B cell (primary cell): ENCODE measurements at regions not wholly inside any gene's neighbourhood (a gene's known extent, or its start where the extent isn't known, plus 50 kb on each side); places are given as distances from the start of the nearest gene placed in this dataset.

Experiments
- ATAC-seq: fragments of 200-7000 bp; cut with Tn5 transposase; one replicate; pipeline ENCODE4 v1.10.0; 2021; ENCODE audit warnings: low read depth, mild to moderate bottlenecking, moderate number of reproducible peaks, moderate library complexity
- CTCF ChIA-PET: fragments of 350-600 bp; sonication (Branson Sonifier 250); formaldehyde crosslinking; loops from one replicate; lab custom pipeline; 2021; ENCODE audit warnings: antibody characterized with exemption, inconsistent platforms; lab: Charles Lee
- POLR2A ChIA-PET: fragments of 350-600 bp; sonication (Branson Sonifier 250); formaldehyde crosslinking; loops from one replicate; lab custom pipeline; 2021; ENCODE audit warnings: antibody characterized with exemption; lab: Charles Lee
- DNase-seq: peaks from one replicate; pipeline ENCODE4 v3.0.0; 2013
- H2AFZ ChIP-seq: 2 replicates; pipeline ENCODE4 v1.6.1; 2012; ENCODE audit warnings: mild to moderate bottlenecking, low read depth, low read length; ENCODE audit not compliant: insufficient read depth, poor library complexity, severe bottlenecking
- H3K27ac ChIP-seq, 2 donors: 1 replicate in 1 of 2; 2 replicates in 1 of 2; pipeline ENCODE4 v1.5.1; 2012 to 2013; ENCODE audit warnings: low read length in 2 of 2, mild to moderate bottlenecking in 2 of 2, moderate library complexity in 1 of 2
- H3K27me3 ChIP-seq, 4 experiments: fragments of 200-600 bp in 1 of 4; sonication (generic) in 1 of 4; replicated peaks in 1 of 4; 1 replicate in 2 of 4; 2 replicates in 2 of 4; pipeline versions ENCODE4 v1.6.1 to v1.7.0; 2013 to 2016; ENCODE audit warnings: low read length in 3 of 4, mild to moderate bottlenecking in 2 of 4, mixed read lengths in 1 of 4, moderate library complexity in 1 of 4; ENCODE audit not compliant: insufficient read depth in 4 of 4, control insufficient read depth in 3 of 4; ENCODE audit errors: control extremely low read depth in 1 of 4
- H3K36me3 ChIP-seq, 2 experiments: replicated peaks in 1 of 2; 1 replicate in 1 of 2; 2 replicates in 1 of 2; pipeline versions ENCODE4 v1.6.1 to v1.7.1; 2013; ENCODE audit warnings: low read length in 1 of 2; ENCODE audit not compliant: insufficient read depth in 2 of 2, control insufficient read depth in 1 of 2; ENCODE audit errors: control extremely low read depth in 1 of 2, extremely low read depth in 1 of 2
- H3K4me1 ChIP-seq, 2 donors: fragments of 200-600 bp in 1 of 2; sonication (generic) in 1 of 2; 1 replicate in 1 of 2; 2 replicates in 1 of 2; pipeline versions ENCODE4 v1.5.1 to v1.6.1; 2013 to 2017; ENCODE audit warnings: low read length in 2 of 2; ENCODE audit not compliant: control insufficient read depth in 2 of 2, insufficient read depth in 2 of 2
- H3K4me2 ChIP-seq: replicated peaks from 2 replicates; pipeline ENCODE3; 2012; ENCODE audit warnings: mild to moderate bottlenecking, low read depth, low read length; ENCODE audit not compliant: poor library complexity, severe bottlenecking
- H3K4me3 ChIP-seq, 5 experiments: fragments of 200-600 bp in 1 of 5; sonication (generic) in 1 of 5; 1 replicate in 3 of 5; 2 replicates in 2 of 5; pipeline versions ENCODE4 v1.5.1 to v1.7.0; 2011 to 2016; ENCODE audit warnings: low read length in 4 of 5, mild to moderate bottlenecking in 4 of 5, low read depth in 2 of 5, control low read depth in 1 of 5, moderate library complexity in 1 of 5; ENCODE audit not compliant: insufficient read depth in 1 of 5; ENCODE audit errors: control extremely low read depth in 1 of 5, extremely low read depth in 1 of 5
- H3K79me2 ChIP-seq: fragments of 200-600 bp; sonication (generic); one replicate; pipeline ENCODE4 v1.6.0; 2016; ENCODE audit warnings: low read length; ENCODE audit not compliant: control insufficient read depth, insufficient read depth
- H3K9ac ChIP-seq: fragments of 200-600 bp; sonication (generic); 2 replicates; pipeline ENCODE4 v1.6.1; 2017; ENCODE audit warnings: mild to moderate bottlenecking, low read length, moderate library complexity
- H3K9me3 ChIP-seq, 3 donors: one replicate each; pipeline versions ENCODE4 v1.6.1 to v1.7.1; 2013; ENCODE audit warnings: low read length in 2 of 3; ENCODE audit not compliant: control insufficient read depth in 2 of 3, insufficient read depth in 1 of 3; ENCODE audit errors: control extremely low read depth in 1 of 3
- H4K20me1 ChIP-seq: 2 replicates; pipeline ENCODE4 v1.6.0; 2012; ENCODE audit warnings: mild to moderate bottlenecking, low read length; ENCODE audit not compliant: insufficient read depth, control insufficient read depth, poor library complexity, severe bottlenecking
- H3K27ac Mint-ChIP-seq: one replicate; pipeline ENCODE4 v1.8.0; 2021; ENCODE audit warnings: mixed read lengths
- H3K27me3 Mint-ChIP-seq: one replicate; pipeline ENCODE4 v1.8.0; 2021; ENCODE audit warnings: mixed read lengths
- H3K4me1 Mint-ChIP-seq: one replicate; pipeline ENCODE4 v1.8.0; 2021; ENCODE audit warnings: mixed read lengths
- H3K4me3 Mint-ChIP-seq: one replicate; pipeline ENCODE4 v1.8.0; 2021; ENCODE audit warnings: mixed read lengths
- H3K9me3 Mint-ChIP-seq: one replicate; pipeline ENCODE4 v1.8.0; 2022; ENCODE audit warnings: mixed read lengths; ENCODE audit not compliant: insufficient read depth
- EZH2 ChIP-seq: IDR thresholded peaks from 2 replicates; pipeline ENCODE4 v1.6.1; 2012; ENCODE audit warnings: borderline replicate concordance, low read depth, mild to moderate bottlenecking, moderate library complexity, low read length; ENCODE audit not compliant: insufficient read depth, poor library complexity, severe bottlenecking
- WGBS: methylation state at CpG from one replicate; pipeline ENCODE4 v1.1.5; 2013; ENCODE audit warnings: missing lambda C conversion rate; ENCODE audit not compliant: insufficient coverage; 5-methylcytosine and 5-hydroxymethylcytosine counted together
- intact Hi-C: fragments of 100-400 bp; cut with micrococcal nuclease; formaldehyde crosslinking; loops from one replicate; pipeline ENCODE4 v1.10.0; 2022
- TF ChIP-seq, protein P1 (sequence below): fragments of 200-600 bp; IDR thresholded peaks from one replicate; pipeline ENCODE4 v1.8.0; 2022; ENCODE audit warnings: antibody characterized with exemption, mild to moderate bottlenecking

DNA sequence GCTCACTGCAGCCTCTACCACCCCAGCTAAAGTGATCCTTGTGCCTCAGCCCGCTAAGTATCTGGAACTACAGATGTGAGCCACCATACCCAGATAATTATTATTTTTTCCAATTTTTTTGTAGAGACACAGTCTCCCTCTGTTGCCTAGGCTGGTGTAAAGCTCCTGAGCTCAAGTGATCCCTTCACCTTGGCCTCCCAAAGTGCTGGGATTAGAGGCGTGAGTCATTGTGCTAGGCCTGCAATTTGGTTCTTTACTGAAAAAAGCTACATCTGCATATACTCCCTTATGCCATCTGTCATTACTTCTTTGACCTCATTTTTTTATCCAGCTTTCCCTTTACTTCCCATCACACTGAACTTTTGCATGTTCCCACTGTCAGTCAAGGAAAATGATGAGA is 2012.4 kb upstream of the IGFBP7 start:
- Histone ChIP-seq H3K4me1 (no peaks in the 10 kb centered on the region), H3K9ac (no peak overlapping the region), H3K4me3 (no peak overlapping the region), H2AFZ (no peak overlapping the region), H3K36me3 (no peaks in the 10 kb centered on the region), H3K4me2 (no peak overlapping the region), H3K27ac (no peak overlapping the region), H3K27me3 (no peaks in the 10 kb centered on the region), H4K20me1 (no peaks in the 10 kb centered on the region), H3K9me3 (no peaks in the 10 kb centered on the region), H3K79me2 (no peaks in the 10 kb centered on the region)
- no peaks in the 10 kb centered on the region for H3K9me3 Mint-ChIP-seq
- DNase-seq = no peak
- ATAC-seq = no peak
- no peaks in the 10 kb centered on the region for H3K27me3 Mint-ChIP-seq
- 100% methylated on average over 1 of the region's 2 CpGs for WGBS
- H3K4me1 Mint-ChIP-seq = no peaks in the 10 kb centered on the region
- no peak for TF ChIP-seq EZH2
- TF ChIP-seq, protein P1, sequence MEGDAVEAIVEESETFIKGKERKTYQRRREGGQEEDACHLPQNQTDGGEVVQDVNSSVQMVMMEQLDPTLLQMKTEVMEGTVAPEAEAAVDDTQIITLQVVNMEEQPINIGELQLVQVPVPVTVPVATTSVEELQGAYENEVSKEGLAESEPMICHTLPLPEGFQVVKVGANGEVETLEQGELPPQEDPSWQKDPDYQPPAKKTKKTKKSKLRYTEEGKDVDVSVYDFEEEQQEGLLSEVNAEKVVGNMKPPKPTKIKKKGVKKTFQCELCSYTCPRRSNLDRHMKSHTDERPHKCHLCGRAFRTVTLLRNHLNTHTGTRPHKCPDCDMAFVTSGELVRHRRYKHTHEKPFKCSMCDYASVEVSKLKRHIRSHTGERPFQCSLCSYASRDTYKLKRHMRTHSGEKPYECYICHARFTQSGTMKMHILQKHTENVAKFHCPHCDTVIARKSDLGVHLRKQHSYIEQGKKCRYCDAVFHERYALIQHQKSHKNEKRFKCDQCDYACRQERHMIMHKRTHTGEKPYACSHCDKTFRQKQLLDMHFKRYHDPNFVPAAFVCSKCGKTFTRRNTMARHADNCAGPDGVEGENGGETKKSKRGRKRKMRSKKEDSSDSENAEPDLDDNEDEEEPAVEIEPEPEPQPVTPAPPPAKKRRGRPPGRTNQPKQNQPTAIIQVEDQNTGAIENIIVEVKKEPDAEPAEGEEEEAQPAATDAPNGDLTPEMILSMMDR = no peak
- H3K4me3 Mint-ChIP-seq = no peak overlapping the region
- no peak overlapping the region for H3K27ac Mint-ChIP-seq
- ChIA-PET CTCF (no interaction called here), POLR2A (no interaction called here)
- intact Hi-C loops = no loop called here

GRCh38 chr4:59126159-59126558 is 2016.0 kb upstream of the IGFBP7 start:
- no peaks in the 10 kb centered on the region for H3K27me3 ChIP-seq
- TF ChIP-seq EZH2 = no peak
- TF ChIP-seq, protein P1 = no peak
- H3K4me1 ChIP-seq = no peaks in the 10 kb centered on the region
- DNase-seq (no peak), ATAC-seq (no peak)
- no peaks in the 10 kb centered on the region for H3K27me3 Mint-ChIP-seq
- no peak overlapping the region for H2AFZ ChIP-seq
- H3K4me1 Mint-ChIP-seq = no peaks in the 10 kb centered on the region
- ChIA-PET POLR2A (no interaction called here), CTCF (no interaction called here)
- H3K4me3 ChIP-seq = no peak overlapping the region
- no peaks in the 10 kb centered on the region for H3K9me3 ChIP-seq
- no peaks in the 10 kb centered on the region for H3K9me3 Mint-ChIP-seq
- no peak overlapping the region for H3K4me2 ChIP-seq
- no peak overlapping the region for H3K27ac Mint-ChIP-seq
- no peak overlapping the region for H3K4me3 Mint-ChIP-seq
- H3K9ac ChIP-seq = no peak overlapping the region
- H4K20me1 ChIP-seq = no peaks in the 10 kb centered on the region
- intact Hi-C loops = no loop called here
- no peak overlapping the region for H3K27ac ChIP-seq
- H3K79me2 ChIP-seq = no peaks in the 10 kb centered on the region
- H3K36me3 ChIP-seq = no peaks in the 10 kb centered on the region
- WGBS = 93% methylated on average over 2 of the region's 4 CpGs
